ENCODE measurements at regions not wholly inside any gene's neighbourhood (a gene's known extent, or its start where the extent isn't known, plus 50 kb on each side); places are given as distances from the start of the nearest gene placed in this dataset.

DNA sequence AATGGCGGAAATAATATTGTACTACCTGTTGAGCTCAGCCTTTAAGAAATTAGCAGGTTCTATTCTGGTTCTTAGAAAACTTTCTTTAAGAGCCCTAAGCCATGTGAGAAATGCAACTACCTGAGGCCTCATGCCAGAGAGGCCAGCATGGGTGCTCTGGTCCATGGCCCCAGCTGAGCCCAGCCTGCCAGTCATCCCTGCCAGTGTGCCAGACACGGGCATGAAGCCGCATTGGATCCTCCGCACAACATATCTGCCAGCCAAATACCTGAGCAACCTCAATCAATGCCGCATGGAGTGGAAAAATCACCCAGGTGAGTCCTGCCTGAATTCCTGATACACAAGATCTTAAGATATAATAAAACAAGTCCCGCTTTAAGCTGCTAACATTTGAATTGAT, 91.8 kb downstream of the C21orf91 start:
- TF ChIP-seq CTCF (optimal IDR thresholded peaks at IDR 0.05 in 1 of 3, IDR thresholded peaks at IDR 0.05 in 1 of 3, conservative IDR thresholded peaks at IDR 0.05 in 1 of 3; ENCODE audit: extremely low read depth in 1 of 3, insufficient read depth in 2 of 3, low read length in 3 of 3) (no peak), EZH2 (IDR thresholded peaks at IDR 0.05; ENCODE audit: low read length) (no peak)

All from keratinocyte (primary cell).